GM21515 (cell line): ENCODE measurements at regions not wholly inside any gene's neighbourhood (a gene's known extent, or its start where the extent isn't known, plus 50 kb on each side); places are given as distances from the start of the nearest gene placed in this dataset.
"Not testable (repeated sequence)": the region's sequence is repeated elsewhere in the genome, so short reads cannot be mapped to it uniquely, and the experiment has no call there.

Experiments
- ATAC-seq: cut with Tn5 transposase; IDR thresholded peaks from one replicate; pipeline ENCODE4 v1.9.1; 2021; ENCODE audit not compliant: unreplicated experiment

- ATAC-seq = no peak
Measured at GRCh38 chr4:60443068-60443467, 757.1 kb upstream of the ADGRL3 start.

DNA sequence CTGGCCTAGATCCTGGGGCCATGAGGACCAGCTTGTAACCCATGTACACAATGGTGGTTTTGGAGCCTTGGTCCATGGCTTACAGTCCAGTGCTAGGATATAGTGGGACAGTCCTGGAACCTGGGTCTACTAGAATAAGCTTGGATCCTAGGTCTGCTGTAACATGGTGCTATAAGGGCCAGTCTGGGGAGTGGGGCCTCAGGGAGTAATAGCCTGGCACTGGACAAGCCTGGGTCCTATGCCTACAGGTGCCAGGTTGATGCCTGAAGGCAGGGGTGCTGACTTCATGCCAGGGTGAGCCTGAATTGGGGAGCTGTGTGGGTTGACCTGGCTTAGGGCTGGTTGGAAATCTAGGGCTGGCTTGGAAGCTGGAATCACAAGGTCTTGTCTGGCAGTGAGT, 756.3 kb upstream of the ADGRL3 start:
- no peak for ATAC-seq

- ATAC-seq = no peak
Measured at GRCh38 chr4:60450054-60450453, 750.1 kb upstream of the ADGRL3 start.

DNA sequence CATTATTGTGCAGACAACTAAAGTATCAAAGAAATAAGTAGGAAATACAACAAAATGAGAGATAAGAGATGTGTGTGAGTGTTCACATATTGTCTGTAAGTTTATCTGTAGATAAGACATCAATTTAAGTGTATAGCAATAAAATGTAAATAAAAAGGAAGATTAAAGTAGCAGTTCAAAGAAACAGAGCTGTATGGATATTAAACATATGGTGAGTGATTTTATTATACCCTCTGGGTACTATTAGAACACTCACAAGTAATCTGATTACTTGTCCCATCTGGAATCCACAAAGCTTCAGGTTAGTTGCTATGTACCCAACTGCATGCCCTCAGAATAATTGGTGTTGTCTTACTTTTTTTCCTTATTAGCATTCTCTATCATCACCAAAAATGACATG, 747.9 kb upstream of the ADGRL3 start:
- no peak for ATAC-seq

- ATAC-seq = no peak
Measured at GRCh38 chr4:60455380-60455779, 744.7 kb upstream of the ADGRL3 start.

DNA sequence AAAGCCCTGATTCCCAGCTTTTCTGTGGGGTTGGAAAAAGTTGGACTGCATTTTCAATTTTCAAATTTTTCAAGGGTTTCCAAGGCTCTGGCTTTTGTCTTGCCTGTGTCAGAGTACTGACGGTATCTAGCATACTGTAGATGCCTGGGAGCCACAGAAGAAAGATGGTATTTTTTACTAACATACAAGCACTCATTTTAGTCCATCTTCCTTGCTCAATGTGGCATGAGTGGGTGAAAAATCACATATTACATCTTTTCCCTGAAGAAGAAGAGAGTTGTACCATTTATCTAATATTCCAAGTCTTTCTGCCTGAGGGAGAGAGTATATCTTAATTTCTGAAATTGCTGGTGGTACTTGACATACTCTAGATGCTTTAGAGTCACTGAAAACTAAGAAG, 738.6 kb upstream of the ADGRL3 start:
- ATAC-seq = no peak

GRCh38 chr4:60463857-60464502, 736.1 kb upstream of the ADGRL3 start:
- ATAC-seq = no peak

DNA sequence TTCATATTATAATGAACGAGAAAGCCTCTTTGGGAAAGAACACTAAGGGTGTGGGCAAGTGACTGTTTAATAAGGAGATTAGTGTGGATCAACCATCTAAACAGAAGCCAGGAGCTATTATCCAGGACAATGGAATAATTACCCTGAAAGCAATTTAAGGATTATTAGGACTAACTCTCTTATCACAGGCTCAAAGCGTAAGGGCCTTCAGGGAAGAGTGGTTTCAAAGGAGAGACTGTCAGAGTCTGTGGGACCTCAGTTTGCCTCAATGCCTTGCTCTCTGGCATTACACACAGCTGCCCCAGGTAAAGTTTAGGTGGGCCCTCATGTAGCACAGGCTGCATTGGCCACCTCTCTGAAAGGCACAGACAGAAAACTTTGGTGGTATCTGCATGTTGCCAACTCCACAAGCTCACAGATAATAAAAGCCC, 717.2 kb upstream of the ADGRL3 start:
- no peak for ATAC-seq

- ATAC-seq = no peak
Measured at GRCh38 chr4:60485276-60485675, 714.9 kb upstream of the ADGRL3 start.

- not testable (repeated sequence) for ATAC-seq
Measured at GRCh38 chr4:60487118-60487761, 712.9 kb upstream of the ADGRL3 start.

DNA sequence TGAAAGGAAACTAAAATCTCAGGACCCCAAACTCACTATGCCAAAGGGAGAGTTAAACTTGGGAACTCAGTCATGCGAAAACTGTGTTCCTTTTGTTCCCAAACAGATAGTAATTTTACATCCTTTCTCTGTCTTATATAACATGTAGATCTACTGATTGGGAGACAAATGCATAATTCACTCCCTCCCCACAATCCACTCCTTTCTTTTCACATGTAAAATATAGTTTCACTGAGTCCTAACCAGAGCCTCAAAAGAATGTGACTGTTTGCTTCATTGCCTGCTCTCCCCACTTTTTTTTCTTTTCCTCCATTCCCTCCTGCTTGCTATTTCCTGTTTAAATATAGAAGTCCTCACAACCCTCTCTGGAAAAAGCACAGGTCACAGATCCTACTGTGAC, 699.3 kb upstream of the ADGRL3 start:
- no peak for ATAC-seq

- no peak for ATAC-seq
Measured at GRCh38 chr4:60502733-60503132, 697.4 kb upstream of the ADGRL3 start.

DNA sequence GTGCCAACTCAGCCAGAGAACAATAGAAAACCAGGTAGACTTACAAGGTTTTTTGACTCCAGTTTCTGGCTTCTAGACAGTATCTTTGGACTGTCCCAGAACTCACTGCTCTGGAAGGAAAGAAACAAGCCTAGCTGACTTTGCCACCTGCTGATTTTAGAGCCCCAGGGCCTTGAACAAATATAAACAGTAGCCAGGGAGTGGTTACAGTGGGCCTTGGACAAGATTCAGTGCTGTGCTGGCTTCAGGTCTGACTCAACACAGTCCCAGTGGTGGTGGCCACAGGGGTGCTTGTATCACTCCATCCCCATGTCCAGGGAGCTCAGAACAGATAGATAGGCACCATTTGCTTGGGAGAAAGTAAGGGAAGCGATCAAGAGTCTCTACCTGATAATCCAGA, 694.1 kb upstream of the ADGRL3 start:
- ATAC-seq = no peak

DNA sequence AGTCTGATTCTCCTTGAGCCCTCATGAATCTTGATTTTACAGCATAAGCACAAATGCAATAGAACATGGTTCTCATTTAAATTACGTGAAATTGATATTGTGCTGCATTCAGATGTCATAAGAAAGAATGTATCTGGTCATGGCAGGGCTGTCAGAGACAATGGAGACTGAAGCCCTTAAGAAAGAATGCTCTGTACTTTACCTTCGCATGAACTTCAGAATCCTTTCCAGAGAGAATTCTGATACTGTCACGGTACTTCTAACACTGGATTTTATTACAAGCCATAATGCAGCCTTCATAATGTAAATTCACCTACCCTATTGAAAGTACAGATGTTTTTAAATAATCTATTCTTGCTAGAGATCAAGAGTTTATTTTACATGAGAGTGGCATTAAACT, 677.9 kb upstream of the ADGRL3 start:
- no peak for ATAC-seq

DNA sequence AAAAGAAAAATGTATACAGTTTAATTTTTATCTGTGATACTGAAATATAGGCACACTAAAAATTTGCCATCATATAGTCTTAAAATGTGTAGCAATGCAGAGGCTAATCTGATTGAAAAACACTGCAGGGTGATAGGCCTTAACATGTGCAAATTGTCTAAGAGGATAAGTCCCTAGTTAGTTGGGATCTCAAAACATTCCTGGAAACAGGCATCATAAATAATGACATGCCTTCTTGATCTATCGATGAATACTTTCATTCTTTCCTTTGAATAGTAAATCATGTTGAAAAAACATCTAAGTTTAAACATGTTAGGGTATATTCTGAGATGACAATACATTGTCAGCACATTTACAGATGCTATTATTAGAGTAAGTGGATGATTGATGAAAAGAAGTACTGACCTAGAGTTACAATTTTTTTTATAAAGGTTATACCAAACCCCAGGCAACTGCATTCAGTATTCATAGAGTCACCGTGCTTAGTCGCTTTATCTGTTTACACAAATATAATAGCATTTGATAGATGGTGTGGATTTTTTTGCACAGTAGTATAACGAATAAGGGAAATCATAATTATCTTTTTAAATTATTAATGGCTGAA, 668.2 kb upstream of the ADGRL3 start:
- no peak for ATAC-seq

- no peak for ATAC-seq
Measured at GRCh38 chr4:60544981-60545380, 655.1 kb upstream of the ADGRL3 start.

GRCh38 chr4:60562334-60562733, 637.8 kb upstream of the ADGRL3 start:
- no peak for ATAC-seq

DNA sequence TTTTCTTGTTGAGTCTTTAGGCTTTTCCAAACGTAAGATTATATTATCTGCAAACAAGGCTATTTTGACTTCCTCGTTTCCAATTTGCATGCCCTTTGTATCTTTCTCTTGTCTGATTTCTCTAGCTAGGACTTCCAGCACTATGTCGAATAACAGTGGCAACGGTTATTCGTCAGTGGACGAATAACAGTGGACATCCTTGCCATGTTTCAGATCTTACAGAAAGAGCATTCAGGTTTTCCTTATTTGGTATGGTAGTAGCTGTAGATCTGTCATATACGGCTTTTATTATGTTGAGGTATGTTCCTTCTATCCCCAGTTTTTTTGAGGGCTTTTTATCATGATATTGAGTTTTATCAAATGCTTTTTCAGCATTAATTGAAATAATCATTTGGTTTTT, 634.6 kb upstream of the ADGRL3 start:
- ATAC-seq = no peak

DNA sequence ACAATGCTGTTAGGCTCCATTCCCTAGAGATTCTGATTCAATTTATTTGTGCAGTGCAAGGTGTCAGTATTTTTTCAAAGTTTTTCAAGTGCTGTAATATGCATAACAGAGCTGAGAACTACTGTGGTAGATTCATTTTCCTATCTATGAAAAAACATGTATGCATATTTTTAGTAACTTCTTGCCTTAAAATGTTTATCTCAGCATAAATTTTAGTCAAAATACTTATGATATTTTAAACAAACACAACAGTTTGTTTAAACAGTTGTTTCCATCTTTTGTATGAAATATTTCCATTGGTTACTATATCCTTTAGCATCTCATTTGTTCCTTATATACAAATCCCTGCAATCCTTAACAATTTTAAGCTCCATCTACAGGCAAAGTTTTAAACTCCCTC, 624.8 kb upstream of the ADGRL3 start:
- no peak for ATAC-seq

DNA sequence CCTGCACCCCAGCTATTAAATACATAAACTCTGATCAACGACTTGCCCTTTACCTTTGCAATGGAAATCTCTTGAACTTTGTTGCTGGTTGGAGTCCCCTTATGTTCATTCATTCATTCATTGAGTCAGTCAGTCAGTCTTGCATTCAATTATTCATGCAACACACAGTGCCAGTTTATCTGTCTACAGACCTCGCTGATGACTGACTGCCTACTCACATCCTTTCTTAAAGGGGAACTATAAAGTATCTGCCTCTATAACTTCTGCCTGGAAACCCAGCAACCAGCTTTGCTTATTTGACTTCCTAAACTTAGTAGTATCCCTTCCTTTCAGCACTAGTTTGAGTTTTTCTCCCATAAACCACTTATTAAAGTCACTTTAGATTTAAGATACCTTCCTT, 620.8 kb upstream of the ADGRL3 start:
- ATAC-seq = no peak

GRCh38 chr4:60581919-60582536, 618.1 kb upstream of the ADGRL3 start:
- ATAC-seq = no peak

- no peak for ATAC-seq
Measured at GRCh38 chr4:60588556-60588955, 611.6 kb upstream of the ADGRL3 start.
